ENCODE measurements at regions not wholly inside any gene's neighbourhood (a gene's known extent, or its start where the extent isn't known, plus 50 kb on each side); places are given as distances from the start of the nearest gene placed in this dataset.
A peak's percentile ranks its signal among the peaks of the same experiment; 100 is the strongest.

DNA sequence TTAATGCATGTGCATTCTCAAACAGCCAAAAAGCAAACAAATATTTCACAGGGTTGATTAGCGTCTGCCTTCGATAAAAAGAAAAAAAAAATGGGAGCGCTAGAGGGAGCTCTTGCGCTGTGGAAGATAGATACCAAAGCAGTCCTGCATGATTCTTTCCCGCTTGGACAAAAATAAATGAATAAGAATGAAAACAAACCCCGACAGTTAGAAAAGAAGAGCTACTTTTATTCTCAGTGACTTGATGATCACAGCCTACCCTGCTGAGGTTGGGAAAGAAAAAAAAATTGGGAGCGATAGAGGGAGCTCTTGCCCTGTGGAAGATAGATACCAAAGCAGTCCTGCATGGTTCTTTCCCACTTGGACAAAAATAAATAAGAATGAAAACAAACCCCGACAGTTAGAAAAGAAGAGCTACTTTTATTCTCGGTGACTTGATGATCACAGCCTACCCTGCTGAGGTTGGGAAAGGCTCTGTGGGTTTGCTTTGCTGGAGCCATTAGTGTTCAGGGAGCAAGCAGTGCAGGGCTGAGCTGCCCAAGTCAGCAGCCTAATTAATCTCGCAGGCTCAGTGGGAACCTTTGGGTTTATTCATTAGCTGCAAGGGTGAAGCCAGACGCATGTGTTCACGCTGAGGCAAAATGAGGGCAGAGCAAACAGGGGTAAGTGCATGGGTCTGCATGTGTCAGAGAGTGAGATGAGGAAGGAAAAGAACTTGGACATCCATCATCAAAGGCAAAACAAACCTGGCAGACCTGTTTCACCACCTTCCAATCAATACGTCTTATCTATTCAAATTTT lies 249.3 kb upstream of the PRKX start:
- Histone ChIP-seq H3K4me3 (ENCODE audit: low read depth, low read length) (no peak overlapping the region), H3K27me3 (ENCODE audit: control insufficient read depth, insufficient read depth, low read length) (peaks cover 3% of the 10 kb centered on the region), H3K36me3 (ENCODE audit: control insufficient read depth, insufficient read depth, low read length) (no peaks in the 10 kb centered on the region)
- TF ChIP-seq, protein P1, sequence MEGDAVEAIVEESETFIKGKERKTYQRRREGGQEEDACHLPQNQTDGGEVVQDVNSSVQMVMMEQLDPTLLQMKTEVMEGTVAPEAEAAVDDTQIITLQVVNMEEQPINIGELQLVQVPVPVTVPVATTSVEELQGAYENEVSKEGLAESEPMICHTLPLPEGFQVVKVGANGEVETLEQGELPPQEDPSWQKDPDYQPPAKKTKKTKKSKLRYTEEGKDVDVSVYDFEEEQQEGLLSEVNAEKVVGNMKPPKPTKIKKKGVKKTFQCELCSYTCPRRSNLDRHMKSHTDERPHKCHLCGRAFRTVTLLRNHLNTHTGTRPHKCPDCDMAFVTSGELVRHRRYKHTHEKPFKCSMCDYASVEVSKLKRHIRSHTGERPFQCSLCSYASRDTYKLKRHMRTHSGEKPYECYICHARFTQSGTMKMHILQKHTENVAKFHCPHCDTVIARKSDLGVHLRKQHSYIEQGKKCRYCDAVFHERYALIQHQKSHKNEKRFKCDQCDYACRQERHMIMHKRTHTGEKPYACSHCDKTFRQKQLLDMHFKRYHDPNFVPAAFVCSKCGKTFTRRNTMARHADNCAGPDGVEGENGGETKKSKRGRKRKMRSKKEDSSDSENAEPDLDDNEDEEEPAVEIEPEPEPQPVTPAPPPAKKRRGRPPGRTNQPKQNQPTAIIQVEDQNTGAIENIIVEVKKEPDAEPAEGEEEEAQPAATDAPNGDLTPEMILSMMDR (IDR thresholded peaks at IDR 0.05; ENCODE audit: insufficient read depth, low read length, poor library complexity, severe bottlenecking) = peak; percentile 69
- DNase-seq (ENCODE audit: low read depth) = no peak

DNA sequence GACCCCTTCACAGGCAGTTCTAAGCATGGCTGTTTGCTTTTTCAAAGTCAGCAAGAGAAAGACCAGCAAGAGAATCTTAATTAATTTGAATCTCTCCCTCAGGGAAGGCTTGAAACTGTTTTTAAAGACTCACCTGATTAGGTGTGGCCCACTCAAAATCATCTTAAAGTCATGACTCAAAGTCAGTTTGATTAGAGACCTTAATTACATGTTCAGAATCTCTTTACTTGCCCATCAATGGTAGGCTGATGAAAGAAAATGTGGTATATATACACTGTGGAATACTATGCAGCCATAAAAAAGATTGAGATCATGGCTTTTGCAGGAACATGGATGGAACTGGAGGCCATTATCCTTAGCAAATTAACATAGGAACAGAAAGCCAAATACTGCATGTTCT lies 247.5 kb upstream of the PRKX start:
- H3K27me3 ChIP-seq (ENCODE audit: control insufficient read depth, insufficient read depth, low read length) = peaks cover 3% of the 10 kb centered on the region
- TF ChIP-seq, protein P1 (IDR thresholded peaks at IDR 0.05; ENCODE audit: insufficient read depth, low read length, poor library complexity, severe bottlenecking) = no peak
- H3K36me3 ChIP-seq (ENCODE audit: control insufficient read depth, insufficient read depth, low read length) = no peaks in the 10 kb centered on the region
- H3K4me3 ChIP-seq (ENCODE audit: low read depth, low read length) = no peak overlapping the region
- no peak for DNase-seq (ENCODE audit: low read depth)

DNA sequence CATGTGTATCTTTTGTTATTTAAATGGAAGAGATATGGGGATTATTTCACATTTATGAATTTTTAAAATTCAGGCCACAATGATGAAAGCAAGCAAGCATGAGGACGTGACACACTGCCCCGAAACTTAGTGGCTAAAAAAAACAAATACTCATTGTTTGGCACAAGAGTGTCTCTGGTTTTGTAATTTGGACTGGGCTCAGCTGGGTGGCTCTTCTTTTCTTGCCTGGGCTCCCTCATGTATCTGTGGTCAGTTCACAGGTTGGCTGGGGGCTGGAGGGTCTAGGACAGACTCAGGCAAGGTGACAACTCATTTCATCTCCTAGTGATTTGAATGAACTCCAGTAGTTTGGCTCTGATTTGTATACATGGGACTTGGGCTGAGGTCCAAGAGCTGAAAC lies 238.4 kb upstream of the PRKX start:
- Histone ChIP-seq H3K27me3 (ENCODE audit: control insufficient read depth, insufficient read depth, low read length) (no peaks in the 10 kb centered on the region), H3K4me3 (ENCODE audit: low read depth, low read length) (no peak overlapping the region), H3K36me3 (ENCODE audit: control insufficient read depth, insufficient read depth, low read length) (no peaks in the 10 kb centered on the region)
- no peak for DNase-seq (ENCODE audit: low read depth)
- TF ChIP-seq, protein P1 (IDR thresholded peaks at IDR 0.05; ENCODE audit: insufficient read depth, low read length, poor library complexity, severe bottlenecking) = no peak

DNA sequence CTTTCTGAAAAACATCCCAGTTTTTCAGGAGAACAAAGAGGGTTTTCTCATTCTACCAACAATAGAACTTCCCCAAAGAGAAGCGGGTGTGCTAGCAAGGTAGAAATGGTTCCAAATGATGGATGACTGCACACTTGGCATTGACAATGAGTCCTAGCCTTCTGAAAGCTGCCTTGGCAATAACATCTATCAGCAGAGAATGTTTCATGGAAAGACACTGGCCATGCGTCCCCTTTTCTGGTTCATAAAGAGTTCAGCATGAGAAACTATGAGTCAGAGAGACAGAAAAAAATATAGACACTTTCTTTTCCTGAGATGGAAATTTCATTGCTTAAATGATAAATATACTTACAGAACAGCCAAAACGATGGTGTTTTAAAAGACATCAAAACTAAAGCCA lies 236.9 kb upstream of the PRKX start:
- Histone ChIP-seq H3K27me3 (ENCODE audit: control insufficient read depth, insufficient read depth, low read length) (no peaks in the 10 kb centered on the region), H3K4me3 (ENCODE audit: low read depth, low read length) (no peak overlapping the region), H3K36me3 (ENCODE audit: control insufficient read depth, insufficient read depth, low read length) (no peaks in the 10 kb centered on the region)
- TF ChIP-seq, protein P1 (IDR thresholded peaks at IDR 0.05; ENCODE audit: insufficient read depth, low read length, poor library complexity, severe bottlenecking) = no peak
- no peak for DNase-seq (ENCODE audit: low read depth)

DNA sequence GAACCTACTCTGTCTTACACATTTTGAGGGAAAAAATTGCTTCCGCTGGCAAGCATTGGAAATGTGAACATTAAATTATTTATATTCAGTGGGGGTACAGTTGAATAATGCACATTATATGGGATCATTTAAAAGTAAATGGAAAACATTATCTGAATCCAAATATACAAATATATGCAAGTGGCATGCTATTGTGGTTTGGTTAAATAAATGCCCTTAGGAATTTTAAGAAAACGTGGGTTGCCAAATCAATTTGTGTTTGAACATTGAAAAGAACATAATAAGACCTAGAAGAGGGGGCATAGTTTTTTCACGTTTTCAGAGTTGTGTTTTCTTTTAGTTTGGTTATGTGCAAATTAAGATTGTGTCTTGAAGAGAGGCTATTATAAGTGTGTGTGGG lies 230.5 kb upstream of the PRKX start:
- TF ChIP-seq, protein P1 (IDR thresholded peaks at IDR 0.05; ENCODE audit: insufficient read depth, low read length, poor library complexity, severe bottlenecking) = no peak
- DNase-seq (ENCODE audit: low read depth) = no peak
- Histone ChIP-seq H3K4me3 (ENCODE audit: low read depth, low read length) (no peak overlapping the region), H3K36me3 (ENCODE audit: control insufficient read depth, insufficient read depth, low read length) (no peaks in the 10 kb centered on the region), H3K27me3 (ENCODE audit: control insufficient read depth, insufficient read depth, low read length) (no peaks in the 10 kb centered on the region)

Measured in kidney epithelial cell (primary cell).